Ectodermal cell (in vitro differentiated cells): ENCODE measurements at regions not wholly inside any gene's neighbourhood (a gene's known extent, or its start where the extent isn't known, plus 50 kb on each side); places are given as distances from the start of the nearest gene placed in this dataset.
"Not testable (repeated sequence)": the region's sequence is repeated elsewhere in the genome, so short reads cannot be mapped to it uniquely, and the experiment has no call there.

Experiments
- H3K27ac ChIP-seq: 2 replicates; pipeline ENCODE4 v1.7.0; 2013; ENCODE audit warnings: mild to moderate bottlenecking, low read depth, low read length; ENCODE audit not compliant: insufficient read depth, poor library complexity, severe bottlenecking
- H3K27me3 ChIP-seq: 2 replicates; pipeline ENCODE4 v1.7.0; 2013; ENCODE audit warnings: mild to moderate bottlenecking, low read length; ENCODE audit not compliant: insufficient read depth, control insufficient read depth, poor library complexity, severe bottlenecking
- H3K36me3 ChIP-seq: one replicate; pipeline ENCODE4 v1.7.0; 2013; ENCODE audit warnings: low read length; ENCODE audit not compliant: control insufficient read depth, insufficient read depth
- H3K4me1 ChIP-seq: one replicate; pipeline ENCODE4 v1.7.0; 2013; ENCODE audit warnings: low read length; ENCODE audit not compliant: control insufficient read depth, insufficient read depth
- H3K4me3 ChIP-seq: 2 replicates; pipeline ENCODE4 v1.7.0; 2013; ENCODE audit warnings: low read depth, low read length, control low read depth; ENCODE audit not compliant: insufficient read depth
- H3K9me3 ChIP-seq: 2 replicates; pipeline ENCODE4 v1.7.0; 2013; ENCODE audit warnings: mild to moderate bottlenecking, low read length, moderate library complexity; ENCODE audit not compliant: control insufficient read depth
- WGBS, 2 experiments: methylation state at CpG; one replicate each; pipeline ENCODE4 v1.1.7; 2013; ENCODE audit warnings: missing lambda C conversion rate in 2 of 2; 5-methylcytosine and 5-hydroxymethylcytosine counted together

- Histone ChIP-seq H3K4me3 (no peak overlapping the region), H3K9me3 (no peaks in the 10 kb centered on the region), H3K4me1 (no peaks in the 10 kb centered on the region), H3K27me3 (no peaks in the 10 kb centered on the region), H3K27ac (no peak overlapping the region), H3K36me3 (no peaks in the 10 kb centered on the region)
- 69 to 94% methylated on average over 2 of the region's 2 CpGs for WGBS, 2 experiments
These were observed 113.3 kb upstream of the SLC1A3 start for GRCh38 chr5:36492984-36493654.

- WGBS, 2 experiments = 97 to 98% methylated on average over 1 of the region's 1 CpG
These were observed 112.4 kb upstream of the SLC1A3 start for GRCh38 chr5:36494028-36494427.

GRCh38 chr5:36494841-36495601 is 111.4 kb upstream of the SLC1A3 start:
- no peak overlapping the region for H3K27ac ChIP-seq
- H3K9me3 ChIP-seq = no peaks in the 10 kb centered on the region
- no peak overlapping the region for H3K4me3 ChIP-seq
- H3K27me3 ChIP-seq = no peaks in the 10 kb centered on the region
- 90% methylated on average over 6 of the region's 6 CpGs for WGBS, 2 experiments
- H3K36me3 ChIP-seq = no peaks in the 10 kb centered on the region
- no peaks in the 10 kb centered on the region for H3K4me1 ChIP-seq

More at GRCh38 chr5:36494028-36494427, 112.4 kb upstream of the SLC1A3 start:
- Histone ChIP-seq H3K4me1 (no peaks in the 10 kb centered on the region), H3K36me3 (no peaks in the 10 kb centered on the region), H3K4me3 (no peak overlapping the region), H3K27ac (no peak overlapping the region), H3K27me3 (no peaks in the 10 kb centered on the region), H3K9me3 (no peaks in the 10 kb centered on the region)

GRCh38 chr5:36495611-36496010 is 110.8 kb upstream of the SLC1A3 start:
- WGBS, 2 experiments = 80 to 94% methylated on average over 2 of the region's 2 CpGs
- Histone ChIP-seq H3K4me1 (no peaks in the 10 kb centered on the region), H3K9me3 (no peaks in the 10 kb centered on the region), H3K27me3 (no peaks in the 10 kb centered on the region), H3K36me3 (no peaks in the 10 kb centered on the region), H3K27ac (no peak overlapping the region), H3K4me3 (no peak overlapping the region)

GRCh38 chr5:36496471-36496870 is 109.9 kb upstream of the SLC1A3 start:
- no peaks in the 10 kb centered on the region for H3K27me3 ChIP-seq
- WGBS, 2 experiments = 84 to 89% methylated on average over 4 of the region's 4 CpGs

GRCh38 chr5:36502608-36503007 is 103.8 kb upstream of the SLC1A3 start:
- Histone ChIP-seq H3K27ac (no peak overlapping the region), H3K4me3 (no peak overlapping the region), H3K27me3 (no peaks in the 10 kb centered on the region), H3K9me3 (no peaks in the 10 kb centered on the region), H3K36me3 (no peaks in the 10 kb centered on the region), H3K4me1 (peaks cover 5% of the 10 kb centered on the region)
- 74 to 79% methylated on average over 6 of the region's 6 CpGs for WGBS, 2 experiments

More at GRCh38 chr5:36496471-36496870, 109.9 kb upstream of the SLC1A3 start:
- no peak overlapping the region for H3K27ac ChIP-seq
- H3K4me3 ChIP-seq = no peak overlapping the region
- H3K4me1 ChIP-seq = no peaks in the 10 kb centered on the region
- H3K9me3 ChIP-seq = no peaks in the 10 kb centered on the region
- no peaks in the 10 kb centered on the region for H3K36me3 ChIP-seq

GRCh38 chr5:36505021-36505420 is 101.4 kb upstream of the SLC1A3 start:
- Histone ChIP-seq H3K4me1 (peaks cover 5% of the 10 kb centered on the region), H3K9me3 (no peaks in the 10 kb centered on the region), H3K36me3 (no peaks in the 10 kb centered on the region), H3K27ac (no peak overlapping the region), H3K4me3 (no peak overlapping the region), H3K27me3 (no peaks in the 10 kb centered on the region)

- peaks cover 5% of the 10 kb centered on the region for H3K4me1 ChIP-seq
- no peaks in the 10 kb centered on the region for H3K9me3 ChIP-seq
- 38 to 64% methylated on average over 3 to 6 of the region's 6 CpGs for WGBS, 2 experiments
- H3K4me3 ChIP-seq = no peak overlapping the region
- no peaks in the 10 kb centered on the region for H3K36me3 ChIP-seq
- H3K27me3 ChIP-seq = no peaks in the 10 kb centered on the region
- H3K27ac ChIP-seq = no peak overlapping the region
These were observed 99.0 kb upstream of the SLC1A3 start for GRCh38 chr5:36507332-36507952.

GRCh38 chr5:36508331-36508730 is 98.1 kb upstream of the SLC1A3 start:
- H3K4me3 ChIP-seq, H3K36me3 ChIP-seq, H3K27ac ChIP-seq, H3K4me1 ChIP-seq, H3K9me3 ChIP-seq, H3K27me3 ChIP-seq: not testable (repeated sequence)
- WGBS, 2 experiments = 82 to 85% methylated on average over 5 of the region's 5 CpGs

- H3K27ac ChIP-seq, H3K4me3 ChIP-seq, H3K4me1 ChIP-seq, H3K9me3 ChIP-seq, H3K36me3 ChIP-seq, H3K27me3 ChIP-seq: not testable (repeated sequence)
- WGBS, 2 experiments = 89 to 100% methylated on average over 3 of the region's 3 CpGs
These were observed 92.8 kb upstream of the SLC1A3 start for GRCh38 chr5:36513647-36514046.
